ENCODE measurements at regions not wholly inside any gene's neighbourhood (a gene's known extent, or its start where the extent isn't known, plus 50 kb on each side); places are given as distances from the start of the nearest gene placed in this dataset.

GRCh38 chr1:206411321-206411720 is 59.0 kb upstream of the IKBKE start:
- no peak for DNase-seq

GRCh38 chr1:206415942-206416341 is 54.3 kb upstream of the IKBKE start:
- no peak for DNase-seq

GRCh38 chr1:206417774-206418614 is 52.3 kb upstream of the IKBKE start:
- no peak for DNase-seq

GRCh38 chr1:206419250-206419649 is 51.0 kb upstream of the IKBKE start:
- no peak for DNase-seq

- no peak for DNase-seq
Measured at GRCh38 chr1:206419783-206420182, 50.5 kb upstream of the IKBKE start.

- DNase-seq = no peak
Measured at GRCh38 chr1:206420471-206420870, 49.8 kb upstream of the IKBKE start.
